HepG2 (cell line): ENCODE measurements at regions not wholly inside any gene's neighbourhood (a gene's known extent, or its start where the extent isn't known, plus 50 kb on each side); places are given as distances from the start of the nearest gene placed in this dataset.

ENCODE experiments used
- ATAC-seq: fragments of 200-7000 bp; cut with Tn5 transposase; 3 replicates; pipeline ENCODE4 v1.9.1; 2020; ENCODE audit warnings: mild to moderate bottlenecking, moderate library complexity
- BruUV-seq: library from RNA; stranded (reverse); fragments of 400-500 nt; replicated peaks from 2 replicates; lab custom pipeline; 2021; lab: Mats Ljungman, UMichigan
- CTCF ChIA-PET: fragments of 300-600 bp; formaldehyde crosslinking; extraction: SDS; loops from one replicate; lab custom pipeline; 2021; ENCODE audit warnings: low total read pairs, inconsistent platforms, low intra/inter-chr PET ratio; lab: Yijun Ruan, JAX
- POLR2A ChIA-PET: fragments of 350-600 bp; sonication (Branson Sonifier 250); formaldehyde crosslinking; loops from one replicate; lab custom pipeline; 2020; ENCODE audit warnings: antibody characterized with exemption, inconsistent platforms; lab: Yijun Ruan, JAX
- DNase-seq: peaks from one replicate; pipeline ENCODE4 v3.0.0-alpha.2; 2015; ENCODE audit warnings: low spot score
- FAIRE-seq: peaks from 3 replicates; lab custom pipeline; 2011; peaks lifted over from hg19 to GRCh38; lab: Jason Lieb, UNC
- H2AFZ ChIP-seq: one replicate; pipeline ENCODE4 v1.6.1; 2011; ENCODE audit warnings: low read length, inconsistent platforms
- H3K27ac ChIP-seq: fragments of 300-600 bp; 3 replicates; pipeline ENCODE4 v1.8.0; 2011; ENCODE audit warnings: mixed run types, mild to moderate bottlenecking, mixed read lengths, low read length, inconsistent platforms; ENCODE audit not compliant: insufficient read depth; ENCODE audit errors: extremely low read length
- H3K27me3 ChIP-seq, 2 experiments: fragments of 200-600 bp in 1 of 2; 2 replicates in 1 of 2; 3 replicates in 1 of 2; pipeline versions ENCODE4 v1.6.0 to v1.8.0; 2011; ENCODE audit warnings: low read length in 2 of 2, mild to moderate bottlenecking in 2 of 2, moderate library complexity in 2 of 2, inconsistent platforms in 1 of 2; ENCODE audit not compliant: insufficient read depth in 2 of 2, control insufficient read depth in 1 of 2
- H3K36me3 ChIP-seq, 2 experiments: fragments of 200-600 bp in 1 of 2; replicated peaks in 1 of 2; 2 replicates in 1 of 2; 3 replicates in 1 of 2; pipeline versions ENCODE4 v1.5.1 to v1.8.0; 2011; ENCODE audit warnings: low read length in 2 of 2, inconsistent platforms in 1 of 2; ENCODE audit not compliant: insufficient read depth in 2 of 2, control insufficient read depth in 1 of 2
- H3K4me1 ChIP-seq: 2 replicates; pipeline ENCODE4 v1.5.1; 2012; ENCODE audit warnings: low read length, inconsistent platforms; ENCODE audit not compliant: insufficient read depth
- H3K4me2 ChIP-seq: 2 replicates; pipeline ENCODE4 v1.6.0; 2011; ENCODE audit warnings: low read depth, low read length, inconsistent platforms
- H3K4me3 ChIP-seq, 3 experiments: fragments of 200-600 bp in 1 of 3; sonication (generic), shearing (Covaris generic) in 1 of 3; replicated peaks in 1 of 3; 2 replicates each; pipeline ENCODE4 v1.5.1; 2011 to 2016; ENCODE audit warnings: low read length in 3 of 3, inconsistent platforms in 2 of 3, low read depth in 2 of 3, mild to moderate bottlenecking in 2 of 3, control low read depth in 1 of 3, mixed read lengths in 1 of 3; ENCODE audit not compliant: insufficient read depth in 1 of 3
- H3K79me2 ChIP-seq: one replicate; pipeline ENCODE4 v1.6.1; 2011; ENCODE audit warnings: low read length, inconsistent platforms; ENCODE audit not compliant: insufficient read depth
- H3K9ac ChIP-seq: 2 replicates; pipeline ENCODE4 v1.6.0; 2011; ENCODE audit warnings: mild to moderate bottlenecking, low read depth, low read length, inconsistent platforms; ENCODE audit not compliant: insufficient read depth
- H3K9me3 ChIP-seq: 2 replicates; pipeline ENCODE4 v1.5.1; 2012; ENCODE audit warnings: mild to moderate bottlenecking, low read length
- H4K20me1 ChIP-seq: 2 replicates; pipeline ENCODE4 v1.6.0; 2011; ENCODE audit warnings: inconsistent platforms, mild to moderate bottlenecking, low read length, moderate library complexity; ENCODE audit not compliant: insufficient read depth
- BRCA1 ChIP-seq: sonication (generic); formaldehyde crosslinking; IDR thresholded peaks from 2 replicates; pipeline ENCODE4 v1.4.0; 2020; ENCODE audit warnings: missing genetic modification reagents
- JUNB ChIP-seq: sonication (generic); formaldehyde crosslinking; IDR thresholded peaks from 2 replicates; pipeline ENCODE4 v1.8.0; 2022; ENCODE audit warnings: missing genetic modification reagents, mild to moderate bottlenecking, borderline replicate concordance
- MIER3 ChIP-seq: IDR thresholded peaks from 2 replicates; pipeline ENCODE4 v1.6.1; 2016; ENCODE audit warnings: missing compliant biosample characterization, borderline replicate concordance
- NFATC3 ChIP-seq: sonication (generic); formaldehyde crosslinking; IDR thresholded peaks from 2 replicates; pipeline ENCODE4 v1.5.1; 2020; ENCODE audit warnings: mild to moderate bottlenecking, missing genetic modification reagents
- TAF1 ChIP-seq: sonication (generic); formaldehyde crosslinking; IDR thresholded peaks from 2 replicates; pipeline ENCODE4 v1.4.0; 2020; ENCODE audit warnings: missing genetic modification reagents
- TCF7L2 ChIP-seq: IDR thresholded peaks from 2 replicates; pipeline ENCODE4 v1.6.1; 2011; ENCODE audit warnings: mild to moderate bottlenecking, low read depth, low read length, moderate library complexity
- ZBTB1 ChIP-seq: sonication (generic); formaldehyde crosslinking; IDR thresholded peaks from 2 replicates; pipeline ENCODE4 v1.4.0; 2020; ENCODE audit warnings: missing genetic modification reagents, borderline replicate concordance
- ZBTB38 ChIP-seq: sonication (generic); formaldehyde crosslinking; IDR thresholded peaks from 2 replicates; pipeline ENCODE4 v1.5.1; 2020; ENCODE audit warnings: mild to moderate bottlenecking, missing genetic modification reagents
- ZFP62 ChIP-seq: sonication (generic); formaldehyde crosslinking; IDR thresholded peaks from 2 replicates; pipeline ENCODE4 v1.4.0; 2020; ENCODE audit warnings: missing genetic modification reagents
- ZNF550 ChIP-seq: sonication (generic); formaldehyde crosslinking; IDR thresholded peaks from 2 replicates; pipeline ENCODE4 v1.4.0; 2020; ENCODE audit warnings: mild to moderate bottlenecking, missing genetic modification reagents, borderline replicate concordance
- ZSCAN12 ChIP-seq: sonication (generic); formaldehyde crosslinking; IDR thresholded peaks from 2 replicates; pipeline ENCODE4 v1.9.0; 2021; ENCODE audit warnings: mild to moderate bottlenecking, missing genetic modification reagents
- ZSCAN30 ChIP-seq: sonication (generic); formaldehyde crosslinking; IDR thresholded peaks from 2 replicates; pipeline ENCODE4 v1.5.0; 2020; ENCODE audit warnings: mild to moderate bottlenecking, missing genetic modification reagents
- ZZZ3 ChIP-seq: sonication (generic); formaldehyde crosslinking; IDR thresholded peaks from 2 replicates; pipeline ENCODE4 v1.4.0; 2020; ENCODE audit warnings: missing genetic modification reagents, mild to moderate bottlenecking, borderline replicate concordance
- WGBS: methylation state at CpG from one replicate; pipeline ENCODE4 v1.1.6; 2017; ENCODE audit warnings: low lambda C conversion rate; 5-methylcytosine and 5-hydroxymethylcytosine counted together
- in situ Hi-C: cut with HindIII; loops from 2 replicates; pipeline ENCODE4 v1.10.0; 2017; ENCODE audit warnings: low pct_unique_long_range_greater_than_20kb; ENCODE audit not compliant: extremely low pct_ligation_motif_present
- intact Hi-C: fragments of 100-400 bp; cut with micrococcal nuclease; formaldehyde crosslinking; loops from one replicate; pipeline ENCODE4 v1.10.0; 2022; ENCODE audit not compliant: unreplicated experiment
- TF ChIP-seq, protein P1 (sequence below): sonication (generic); formaldehyde crosslinking; IDR thresholded peaks from 2 replicates; pipeline ENCODE4 v1.4.0; 2020; ENCODE audit warnings: missing genetic modification reagents, mild to moderate bottlenecking, borderline replicate concordance

DNA sequence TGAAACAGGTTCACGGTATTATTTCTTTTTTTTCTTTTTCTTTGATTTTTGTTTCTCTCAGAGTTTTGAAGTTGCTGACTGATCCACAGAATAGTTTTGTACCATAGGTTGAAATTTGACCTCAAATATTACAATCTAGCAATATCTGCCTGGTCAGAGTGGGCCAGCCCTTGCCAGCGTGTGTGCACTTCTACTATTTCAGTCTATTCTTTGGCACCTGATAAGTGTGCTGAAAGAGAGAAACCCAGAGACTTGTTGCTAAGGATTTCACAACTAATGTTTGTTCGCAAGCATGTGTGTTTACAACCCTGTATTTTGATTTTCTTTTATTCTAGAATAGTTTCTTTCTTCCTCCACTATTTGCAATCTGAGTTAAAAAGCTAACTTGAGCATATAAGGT, 1125.2 kb upstream of the CNTN5 start (continued):
- TF ChIP-seq, protein P1, sequence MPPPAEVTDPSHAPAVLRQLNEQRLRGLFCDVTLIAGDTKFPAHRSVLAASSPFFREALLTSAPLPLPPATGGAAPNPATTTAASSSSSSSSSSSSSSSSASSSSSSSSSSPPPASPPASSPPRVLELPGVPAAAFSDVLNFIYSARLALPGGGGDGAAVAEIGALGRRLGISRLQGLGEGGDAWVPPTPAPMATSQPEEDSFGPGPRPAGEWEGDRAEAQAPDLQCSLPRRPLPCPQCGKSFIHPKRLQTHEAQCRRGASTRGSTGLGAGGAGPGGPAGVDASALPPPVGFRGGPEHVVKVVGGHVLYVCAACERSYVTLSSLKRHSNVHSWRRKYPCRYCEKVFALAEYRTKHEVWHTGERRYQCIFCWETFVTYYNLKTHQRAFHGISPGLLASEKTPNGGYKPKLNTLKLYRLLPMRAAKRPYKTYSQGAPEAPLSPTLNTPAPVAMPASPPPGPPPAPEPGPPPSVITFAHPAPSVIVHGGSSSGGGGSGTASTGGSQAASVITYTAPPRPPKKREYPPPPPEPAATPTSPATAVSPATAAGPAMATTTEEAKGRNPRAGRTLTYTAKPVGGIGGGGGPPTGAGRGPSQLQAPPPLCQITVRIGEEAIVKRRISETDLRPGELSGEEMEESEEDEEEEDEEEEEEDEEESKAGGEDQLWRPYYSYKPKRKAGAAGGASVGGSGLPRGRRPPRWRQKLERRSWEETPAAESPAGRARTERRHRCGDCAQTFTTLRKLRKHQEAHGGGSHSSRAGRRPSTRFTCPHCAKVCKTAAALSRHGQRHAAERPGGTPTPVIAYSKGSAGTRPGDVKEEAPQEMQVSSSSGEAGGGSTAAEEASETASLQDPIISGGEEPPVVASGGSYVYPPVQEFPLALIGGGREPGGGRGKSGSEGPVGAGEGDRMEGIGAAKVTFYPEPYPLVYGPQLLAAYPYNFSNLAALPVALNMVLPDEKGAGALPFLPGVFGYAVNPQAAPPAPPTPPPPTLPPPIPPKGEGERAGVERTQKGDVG (CRISPR knock-in tag) = no peak

DNA sequence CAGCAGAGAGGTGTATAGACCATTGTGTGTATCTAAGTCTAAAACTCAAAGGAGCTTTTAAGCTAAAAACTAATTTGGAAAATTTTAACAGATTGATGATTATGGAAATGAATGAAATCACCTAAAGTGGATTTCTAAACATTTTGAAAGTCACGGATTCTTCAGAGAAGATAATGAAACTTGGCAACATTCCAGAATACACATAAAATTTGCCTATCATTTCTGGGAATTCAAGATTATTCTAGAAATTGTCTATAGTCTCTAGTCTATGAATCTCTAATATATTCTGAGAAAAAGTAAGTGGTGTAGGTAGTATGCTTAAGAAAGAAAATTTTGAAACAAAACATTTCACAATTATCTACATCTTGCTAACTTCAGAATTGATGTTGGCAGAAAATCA, 1117.9 kb upstream of the CNTN5 start:
- no peaks in the 10 kb centered on the region for H3K27me3 ChIP-seq
- intact Hi-C loops = no loop called here
- no TSS peak for BruUV-seq

DNA sequence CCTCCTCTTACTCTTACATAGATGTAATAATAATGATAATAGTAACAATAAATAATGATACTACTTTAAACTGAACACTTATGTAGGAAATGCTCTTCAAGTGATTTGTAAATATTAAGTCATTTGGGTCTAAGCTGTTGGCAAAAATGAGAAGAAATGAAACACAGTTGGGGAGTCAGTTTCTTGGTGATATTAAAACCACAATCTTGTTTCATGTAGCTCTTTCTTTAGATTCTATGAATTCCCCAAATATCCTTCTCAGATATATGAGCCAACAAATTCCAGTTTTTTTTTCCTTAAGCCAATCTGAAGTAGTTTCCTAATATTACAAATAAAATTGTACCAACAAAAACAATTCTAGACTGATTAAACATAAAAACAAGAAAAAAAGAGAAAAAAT, 1115.6 kb upstream of the CNTN5 start:
- intact Hi-C loops = no loop called here
- in situ Hi-C loops = no loop called here
- no peaks in the 10 kb centered on the region for H3K4me1 ChIP-seq
- no peak overlapping the region for H3K4me3 ChIP-seq
- ChIA-PET POLR2A (no interaction called here), CTCF (no interaction called here)
- no peak overlapping the region for H2AFZ ChIP-seq
- H3K9me3 ChIP-seq = no peaks in the 10 kb centered on the region
- H3K79me2 ChIP-seq = no peaks in the 10 kb centered on the region
- DNase-seq (no peak), FAIRE-seq (no peak), ATAC-seq (no peak)
- BruUV-seq = no TSS peak
- H3K9ac ChIP-seq = no peak overlapping the region
- no peak overlapping the region for H3K27ac ChIP-seq
- no peaks in the 10 kb centered on the region for H3K27me3 ChIP-seq
- H3K36me3 ChIP-seq = no peaks in the 10 kb centered on the region
- no peaks in the 10 kb centered on the region for H4K20me1 ChIP-seq
- H3K4me2 ChIP-seq = no peak overlapping the region
- TF ChIP-seq JUNB (CRISPR knock-in tag) (no peak), ZBTB1 (CRISPR knock-in tag) (no peak), TCF7L2 (no peak), ZSCAN12 (CRISPR knock-in tag) (no peak), NFATC3 (CRISPR knock-in tag) (no peak), TAF1 (CRISPR knock-in tag) (no peak), ZSCAN30 (CRISPR knock-in tag) (no peak)

More for the DNA sequence above, 1117.9 kb upstream of the CNTN5 start:
- Histone ChIP-seq H3K27ac (no peak overlapping the region), H3K4me1 (no peaks in the 10 kb centered on the region), H2AFZ (no peak overlapping the region), H3K9ac (no peak overlapping the region), H3K79me2 (no peaks in the 10 kb centered on the region), H3K4me3 (no peak overlapping the region), H4K20me1 (no peaks in the 10 kb centered on the region), H3K36me3 (no peaks in the 10 kb centered on the region), H3K9me3 (no peaks in the 10 kb centered on the region), H3K4me2 (no peak overlapping the region)
- POLR2A ChIA-PET = no interaction called here
- FAIRE-seq (no peak), DNase-seq (no peak), ATAC-seq (no peak)
- in situ Hi-C loops = no loop called here
- 40% methylated on average over 1 of the region's 1 CpG for WGBS
- CTCF ChIA-PET = no interaction called here
- TF ChIP-seq MIER3 (CRISPR knock-in tag) (no peak), ZBTB38 (CRISPR knock-in tag) (no peak), ZZZ3 (CRISPR knock-in tag) (no peak), ZFP62 (CRISPR knock-in tag) (no peak), BRCA1 (CRISPR knock-in tag) (no peak), ZNF550 (CRISPR knock-in tag) (no peak)
